Ascending aorta (tissue), 2 donors: ENCODE measurements at regions not wholly inside any gene's neighbourhood (a gene's known extent, or its start where the extent isn't known, plus 50 kb on each side); places are given as distances from the start of the nearest gene placed in this dataset.

Source experiments
- DNase-seq, 2 donors: peaks; one replicate each; pipeline ENCODE4 v3.0.0-alpha.2; 2019; ENCODE audit warnings: low spot score in 2 of 2
- H3K27ac ChIP-seq, 2 donors: fragments of 200-600 bp; sonication (generic); one replicate each; pipeline ENCODE4 v1.5.1; 2016 to 2017; ENCODE audit warnings: mild to moderate bottlenecking in 1 of 2
- H3K27me3 ChIP-seq: fragments of 200-600 bp; sonication (generic); one replicate; pipeline ENCODE4 v1.5.1; 2017
- H3K36me3 ChIP-seq, 2 donors: fragments of 200-600 bp; sonication (generic); one replicate each; pipeline ENCODE4 v1.5.1; 2016
- H3K4me1 ChIP-seq, 2 donors: fragments of 200-600 bp; sonication (generic); one replicate each; pipeline ENCODE4 v1.5.1; 2016 to 2017; ENCODE audit warnings: mild to moderate bottlenecking in 1 of 2
- H3K4me3 ChIP-seq, 2 donors: fragments of 200-600 bp; sonication (generic); one replicate each; pipeline ENCODE4 v1.5.1; 2016 to 2017; ENCODE audit warnings: mild to moderate bottlenecking in 1 of 2
- H3K9me3 ChIP-seq, 2 donors: fragments of 200-600 bp; sonication (generic); one replicate each; pipeline ENCODE4 v1.5.1; 2016
- intact Hi-C: fragments of 100-400 bp; cut with DNase I; formaldehyde crosslinking; loops from one replicate; pipeline ENCODE4 v1.15.1; 2023
- TF ChIP-seq, protein P1 (sequence below), 3 experiments: fragments of 200-600 bp in 2 of 3; fragments of 450-650 bp in 1 of 3; sonication (generic) in 2 of 3; IDR thresholded peaks; one replicate each; pipeline ENCODE4 v1.5.1; 2016 to 2019; ENCODE audit warnings: antibody characterized with exemption in 3 of 3, mild to moderate bottlenecking in 1 of 3, moderate library complexity in 1 of 3

DNA sequence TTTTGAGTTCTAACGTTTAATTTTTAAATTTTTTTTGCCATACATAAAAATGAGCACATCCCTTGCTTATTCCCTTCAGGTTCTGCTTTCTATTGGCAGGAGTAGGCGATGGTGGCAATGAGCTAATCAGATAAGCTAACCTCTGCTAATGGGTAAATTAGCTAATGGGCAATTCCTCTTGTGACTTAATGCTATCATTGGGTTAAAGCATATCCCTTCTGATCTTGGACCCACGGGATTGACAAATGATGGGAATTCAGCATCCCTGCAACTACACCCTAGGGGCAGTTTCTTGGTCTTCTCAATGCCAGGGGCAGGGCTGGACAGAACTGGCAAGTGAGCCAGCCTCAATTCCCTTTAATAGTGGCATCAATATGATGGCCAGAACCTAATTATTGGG is 70.2 kb upstream of the IL12B start:
- Histone ChIP-seq H3K9me3 (no peaks in the 10 kb centered on the region), H3K4me1 (no peaks in the 10 kb centered on the region), H3K27ac (no peak overlapping the region), H3K27me3 (no peaks in the 10 kb centered on the region), H3K4me3 (no peak overlapping the region), H3K36me3 (no peaks in the 10 kb centered on the region)
- TF ChIP-seq, protein P1, sequence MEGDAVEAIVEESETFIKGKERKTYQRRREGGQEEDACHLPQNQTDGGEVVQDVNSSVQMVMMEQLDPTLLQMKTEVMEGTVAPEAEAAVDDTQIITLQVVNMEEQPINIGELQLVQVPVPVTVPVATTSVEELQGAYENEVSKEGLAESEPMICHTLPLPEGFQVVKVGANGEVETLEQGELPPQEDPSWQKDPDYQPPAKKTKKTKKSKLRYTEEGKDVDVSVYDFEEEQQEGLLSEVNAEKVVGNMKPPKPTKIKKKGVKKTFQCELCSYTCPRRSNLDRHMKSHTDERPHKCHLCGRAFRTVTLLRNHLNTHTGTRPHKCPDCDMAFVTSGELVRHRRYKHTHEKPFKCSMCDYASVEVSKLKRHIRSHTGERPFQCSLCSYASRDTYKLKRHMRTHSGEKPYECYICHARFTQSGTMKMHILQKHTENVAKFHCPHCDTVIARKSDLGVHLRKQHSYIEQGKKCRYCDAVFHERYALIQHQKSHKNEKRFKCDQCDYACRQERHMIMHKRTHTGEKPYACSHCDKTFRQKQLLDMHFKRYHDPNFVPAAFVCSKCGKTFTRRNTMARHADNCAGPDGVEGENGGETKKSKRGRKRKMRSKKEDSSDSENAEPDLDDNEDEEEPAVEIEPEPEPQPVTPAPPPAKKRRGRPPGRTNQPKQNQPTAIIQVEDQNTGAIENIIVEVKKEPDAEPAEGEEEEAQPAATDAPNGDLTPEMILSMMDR (IDR thresholded peaks at IDR 0.05) = no peak
- intact Hi-C loops = no loop called here
- no peak for DNase-seq

DNA sequence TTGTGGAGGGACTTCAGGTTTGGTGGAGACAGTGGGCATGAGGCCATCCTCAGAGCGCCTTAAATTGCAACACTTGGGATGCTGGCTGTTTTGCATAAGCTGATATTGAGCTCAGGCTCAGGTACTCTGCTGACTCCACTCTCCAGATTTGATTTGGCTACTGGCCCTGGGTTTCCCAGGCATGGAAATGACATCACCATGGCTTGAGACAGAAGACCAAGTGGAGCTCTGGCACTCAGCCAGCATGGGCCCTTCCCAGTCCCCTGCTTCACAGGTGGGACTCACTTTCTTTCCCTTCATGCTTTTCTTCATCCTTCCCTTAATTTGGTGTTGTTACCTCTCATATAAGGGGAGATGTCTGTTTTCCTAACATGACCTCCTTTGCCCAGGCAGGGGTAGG is 72.0 kb upstream of the IL12B start:
- H3K27ac ChIP-seq = no peak overlapping the region
- no peaks in the 10 kb centered on the region for H3K4me1 ChIP-seq
- H3K4me3 ChIP-seq = no peak overlapping the region
- no peaks in the 10 kb centered on the region for H3K36me3 ChIP-seq
- no peaks in the 10 kb centered on the region for H3K9me3 ChIP-seq
- intact Hi-C loops = no loop called here
- TF ChIP-seq, protein P1 (IDR thresholded peaks at IDR 0.05) = no peak
- no peaks in the 10 kb centered on the region for H3K27me3 ChIP-seq
- no peak for DNase-seq

DNA sequence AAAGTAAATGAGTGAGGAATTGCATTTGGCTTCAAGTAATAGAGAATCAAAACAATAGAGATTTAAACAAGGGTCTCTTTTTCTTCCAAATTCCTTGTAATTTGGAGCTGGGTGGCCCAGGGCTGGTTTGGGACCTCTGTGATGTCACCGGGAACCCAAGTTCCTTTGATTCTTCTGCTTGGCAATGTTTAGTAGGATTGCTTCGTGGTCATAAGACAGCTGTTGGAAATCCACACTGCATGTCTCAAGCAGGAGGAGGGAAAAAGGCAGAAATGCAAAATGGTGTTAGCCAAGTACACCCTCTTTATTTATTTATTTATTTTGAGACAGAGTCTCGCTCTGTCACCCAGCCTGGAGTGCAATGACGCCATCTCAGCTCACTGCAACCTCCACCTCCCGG is 72.6 kb upstream of the IL12B start:
- H3K27me3 ChIP-seq = no peaks in the 10 kb centered on the region
- TF ChIP-seq, protein P1 (IDR thresholded peaks at IDR 0.05) = no peak
- intact Hi-C loops = no loop called here
- no peak for DNase-seq
- no peaks in the 10 kb centered on the region for H3K36me3 ChIP-seq
- H3K27ac ChIP-seq = no peak overlapping the region
- H3K4me1 ChIP-seq = no peaks in the 10 kb centered on the region
- no peak overlapping the region for H3K4me3 ChIP-seq
- H3K9me3 ChIP-seq = no peaks in the 10 kb centered on the region

DNA sequence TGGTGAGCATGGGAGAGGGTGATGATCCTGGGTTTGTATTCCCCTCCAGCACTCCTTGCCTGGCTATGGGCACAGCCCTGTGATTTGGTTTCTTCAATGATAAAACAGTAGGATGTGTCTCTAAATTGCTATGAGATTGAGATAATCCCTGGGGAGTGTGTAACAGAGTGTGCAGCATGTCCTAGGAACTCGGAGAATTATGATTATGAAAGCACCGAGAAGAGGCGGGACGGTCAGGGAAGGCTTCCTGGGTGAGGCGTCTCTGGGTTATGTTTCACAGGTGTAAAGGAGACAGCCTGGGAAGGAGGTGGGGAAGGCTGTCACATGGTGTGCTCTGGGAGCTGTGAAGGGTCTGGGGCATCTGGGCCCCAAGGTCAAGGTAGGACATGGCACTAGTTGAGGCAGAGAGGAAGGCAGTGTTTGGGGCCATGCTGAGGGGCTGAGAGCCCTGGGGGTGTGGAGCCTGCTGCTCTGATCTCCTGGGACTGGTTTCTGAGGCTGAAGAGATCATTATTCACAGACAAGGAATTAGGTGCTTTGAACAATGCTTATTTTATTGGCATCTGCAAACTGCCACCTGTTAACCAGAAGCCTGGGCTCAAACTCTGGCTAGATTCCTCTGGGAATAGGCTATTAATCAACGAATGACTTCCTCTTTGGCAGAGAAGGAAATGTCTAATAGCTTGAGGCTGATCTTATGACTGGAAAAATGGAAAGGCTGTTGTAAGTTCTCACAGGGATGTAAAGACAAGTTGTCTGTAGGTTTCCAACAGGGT is 73.8 kb upstream of the IL12B start:
- H3K36me3 ChIP-seq = no peaks in the 10 kb centered on the region
- H3K9me3 ChIP-seq = no peaks in the 10 kb centered on the region
- DNase-seq = no peak
- no peaks in the 10 kb centered on the region for H3K4me1 ChIP-seq
- TF ChIP-seq, protein P1 (IDR thresholded peaks at IDR 0.05) = no peak
- intact Hi-C loops = no loop called here
- H3K27me3 ChIP-seq = no peaks in the 10 kb centered on the region
- no peak overlapping the region for H3K4me3 ChIP-seq
- H3K27ac ChIP-seq = no peak overlapping the region

DNA sequence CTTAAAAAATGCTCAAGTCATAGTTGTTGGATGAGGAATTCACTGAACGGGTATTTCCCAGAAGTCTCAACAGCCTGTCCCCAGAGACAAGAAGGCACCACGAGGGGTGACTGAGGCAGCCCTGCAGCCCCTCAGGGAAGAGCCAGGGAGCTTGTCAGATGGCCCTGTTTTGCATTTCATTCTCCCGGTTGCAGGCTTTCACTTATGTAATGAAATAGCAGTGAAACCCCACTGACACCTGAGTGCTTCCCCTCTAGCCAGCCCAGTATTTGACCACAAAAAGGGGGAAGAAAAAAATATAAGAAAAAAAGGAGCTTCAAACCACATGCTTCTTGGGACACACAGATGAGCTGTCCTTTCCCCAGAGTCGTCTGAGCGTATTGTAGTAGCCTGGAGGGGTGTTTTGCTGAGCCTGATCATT is 75.3 kb upstream of the IL12B start:
- no peak for DNase-seq

More for the DNA sequence above, 75.3 kb upstream of the IL12B start:
- H3K4me3 ChIP-seq = no peak overlapping the region
- intact Hi-C loops = no loop called here
- no peak overlapping the region for H3K27ac ChIP-seq
- TF ChIP-seq, protein P1 (IDR thresholded peaks at IDR 0.05) = no peak
- no peaks in the 10 kb centered on the region for H3K36me3 ChIP-seq
- H3K27me3 ChIP-seq = no peaks in the 10 kb centered on the region
- H3K4me1 ChIP-seq = no peaks in the 10 kb centered on the region
- no peaks in the 10 kb centered on the region for H3K9me3 ChIP-seq
